HL-60 (cell line): ENCODE measurements at regions not wholly inside any gene's neighbourhood (a gene's known extent, or its start where the extent isn't known, plus 50 kb on each side); places are given as distances from the start of the nearest gene placed in this dataset.

Source experiments
- GABPA ChIP-seq: IDR thresholded peaks from 2 replicates; pipeline ENCODE4 v1.6.1; 2012; ENCODE audit warnings: low read depth
- TF ChIP-seq, protein P1 (sequence below): IDR thresholded peaks from one replicate; pipeline ENCODE4 v1.5.1; 2011; ENCODE audit warnings: low read length, control low read depth, inconsistent platforms; ENCODE audit not compliant: insufficient read depth

DNA sequence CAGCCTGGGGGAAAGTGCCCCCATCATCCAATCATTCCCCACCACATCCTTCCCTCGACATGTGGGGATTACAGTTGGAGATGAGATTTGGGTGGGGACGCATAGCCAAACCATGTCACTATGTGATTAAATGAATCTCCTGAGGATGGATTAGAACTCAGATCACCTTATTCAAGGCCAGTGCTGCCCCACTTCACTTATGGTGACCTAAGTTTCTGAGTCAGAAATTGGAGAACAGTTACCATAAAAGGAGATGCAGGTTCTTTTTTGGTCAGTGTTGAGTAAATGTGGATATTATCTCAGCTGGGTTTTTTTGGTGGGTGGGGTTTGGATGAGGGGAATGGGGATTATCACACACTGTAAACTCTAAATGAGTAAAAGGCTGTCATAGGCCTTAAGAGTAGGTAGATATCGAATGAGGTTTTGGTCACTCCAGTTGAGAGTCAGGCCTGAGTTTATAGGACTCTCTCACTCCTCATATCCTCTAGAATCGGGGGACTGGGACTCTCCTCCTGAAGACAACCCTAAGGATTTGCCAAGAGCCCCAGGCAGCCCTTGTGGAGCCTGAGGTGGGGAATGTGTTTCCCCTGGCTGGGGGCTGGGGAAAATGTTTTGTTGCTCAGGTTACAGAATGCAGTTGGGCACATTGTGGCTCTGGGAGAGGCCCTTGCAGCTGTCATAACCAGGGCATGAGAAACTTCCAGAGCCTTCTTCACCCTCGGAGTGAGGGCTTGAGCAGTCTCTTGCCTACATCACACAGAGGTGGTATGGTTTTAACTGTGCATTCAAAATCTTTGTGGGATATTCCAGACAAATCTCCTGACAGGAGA is 213.0 kb downstream of the BAMBI start:
- TF ChIP-seq, protein P1, sequence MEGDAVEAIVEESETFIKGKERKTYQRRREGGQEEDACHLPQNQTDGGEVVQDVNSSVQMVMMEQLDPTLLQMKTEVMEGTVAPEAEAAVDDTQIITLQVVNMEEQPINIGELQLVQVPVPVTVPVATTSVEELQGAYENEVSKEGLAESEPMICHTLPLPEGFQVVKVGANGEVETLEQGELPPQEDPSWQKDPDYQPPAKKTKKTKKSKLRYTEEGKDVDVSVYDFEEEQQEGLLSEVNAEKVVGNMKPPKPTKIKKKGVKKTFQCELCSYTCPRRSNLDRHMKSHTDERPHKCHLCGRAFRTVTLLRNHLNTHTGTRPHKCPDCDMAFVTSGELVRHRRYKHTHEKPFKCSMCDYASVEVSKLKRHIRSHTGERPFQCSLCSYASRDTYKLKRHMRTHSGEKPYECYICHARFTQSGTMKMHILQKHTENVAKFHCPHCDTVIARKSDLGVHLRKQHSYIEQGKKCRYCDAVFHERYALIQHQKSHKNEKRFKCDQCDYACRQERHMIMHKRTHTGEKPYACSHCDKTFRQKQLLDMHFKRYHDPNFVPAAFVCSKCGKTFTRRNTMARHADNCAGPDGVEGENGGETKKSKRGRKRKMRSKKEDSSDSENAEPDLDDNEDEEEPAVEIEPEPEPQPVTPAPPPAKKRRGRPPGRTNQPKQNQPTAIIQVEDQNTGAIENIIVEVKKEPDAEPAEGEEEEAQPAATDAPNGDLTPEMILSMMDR: no peak
- no peak for TF ChIP-seq GABPA
